ENCODE measurements at regions not wholly inside any gene's neighbourhood (a gene's known extent, or its start where the extent isn't known, plus 50 kb on each side); places are given as distances from the start of the nearest gene placed in this dataset.
"Not testable (repeated sequence)": the region's sequence is repeated elsewhere in the genome, so short reads cannot be mapped to it uniquely, and the experiment has no call there.

DNA sequence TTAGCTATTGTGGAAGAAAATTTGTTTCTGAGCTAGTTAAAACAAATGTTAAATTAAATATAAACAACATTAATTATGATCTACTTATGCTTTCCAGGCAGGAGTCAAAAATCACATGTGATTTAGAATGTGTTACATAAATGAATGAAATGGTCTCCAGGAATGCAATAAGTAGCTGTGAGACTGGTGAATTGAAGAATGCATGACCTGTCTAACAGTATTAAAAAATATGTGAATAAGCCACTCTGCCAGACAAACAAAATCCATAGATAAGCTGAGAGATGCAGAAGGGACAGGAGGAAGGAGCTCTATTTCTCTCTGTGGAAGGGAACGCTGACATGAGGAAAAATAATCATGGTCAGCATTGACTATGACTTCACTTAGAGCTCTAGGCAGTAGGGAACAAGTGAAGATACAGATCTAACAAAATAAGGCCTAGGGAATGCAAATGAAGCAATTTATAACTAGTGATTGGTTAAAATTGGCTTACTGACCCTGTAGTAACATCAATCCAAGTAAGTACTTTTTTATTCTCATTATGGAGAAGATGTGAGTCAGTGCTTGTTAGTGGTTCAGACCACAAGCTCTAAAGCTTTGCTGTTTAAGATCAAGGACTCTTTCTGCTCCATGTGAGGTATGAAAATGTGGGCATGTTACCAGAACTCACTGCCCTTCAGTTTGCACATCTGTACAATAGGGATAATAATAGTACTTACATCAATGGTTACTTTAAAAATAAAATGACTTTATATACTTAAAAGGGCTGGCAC lies 432.6 kb downstream of the MMUT start:
- no peak for TF ChIP-seq POLR2A (IDR thresholded peaks at IDR 0.05; ENCODE audit: low read depth, low read length)
- DNase-seq (ENCODE audit: insufficient read length, low spot score) (no peak), FAIRE-seq (no peak)

DNA sequence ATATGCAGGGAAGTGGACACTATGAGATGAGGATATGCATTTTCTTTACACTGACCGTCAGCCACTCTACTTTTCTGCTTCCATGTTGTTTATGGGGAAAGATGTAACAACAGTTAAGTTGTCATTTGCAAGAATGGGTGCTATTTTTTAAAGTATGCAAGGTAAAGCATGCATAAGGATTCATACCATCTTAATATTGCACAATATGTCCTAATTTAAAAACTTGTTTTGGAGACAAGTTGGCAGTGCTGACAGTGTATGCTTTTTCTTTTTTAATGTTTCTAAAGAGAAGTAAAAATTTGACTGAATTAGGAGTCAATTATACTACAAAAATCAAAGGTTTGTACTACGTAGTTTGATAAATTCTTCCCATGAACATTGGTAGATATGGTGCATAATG lies 435.4 kb downstream of the MMUT start:
- no peak for DNase-seq (ENCODE audit: insufficient read length, low spot score)
- peak; percentile 41 for FAIRE-seq
- TF ChIP-seq POLR2A (IDR thresholded peaks at IDR 0.05; ENCODE audit: low read depth, low read length), result no peak

DNA sequence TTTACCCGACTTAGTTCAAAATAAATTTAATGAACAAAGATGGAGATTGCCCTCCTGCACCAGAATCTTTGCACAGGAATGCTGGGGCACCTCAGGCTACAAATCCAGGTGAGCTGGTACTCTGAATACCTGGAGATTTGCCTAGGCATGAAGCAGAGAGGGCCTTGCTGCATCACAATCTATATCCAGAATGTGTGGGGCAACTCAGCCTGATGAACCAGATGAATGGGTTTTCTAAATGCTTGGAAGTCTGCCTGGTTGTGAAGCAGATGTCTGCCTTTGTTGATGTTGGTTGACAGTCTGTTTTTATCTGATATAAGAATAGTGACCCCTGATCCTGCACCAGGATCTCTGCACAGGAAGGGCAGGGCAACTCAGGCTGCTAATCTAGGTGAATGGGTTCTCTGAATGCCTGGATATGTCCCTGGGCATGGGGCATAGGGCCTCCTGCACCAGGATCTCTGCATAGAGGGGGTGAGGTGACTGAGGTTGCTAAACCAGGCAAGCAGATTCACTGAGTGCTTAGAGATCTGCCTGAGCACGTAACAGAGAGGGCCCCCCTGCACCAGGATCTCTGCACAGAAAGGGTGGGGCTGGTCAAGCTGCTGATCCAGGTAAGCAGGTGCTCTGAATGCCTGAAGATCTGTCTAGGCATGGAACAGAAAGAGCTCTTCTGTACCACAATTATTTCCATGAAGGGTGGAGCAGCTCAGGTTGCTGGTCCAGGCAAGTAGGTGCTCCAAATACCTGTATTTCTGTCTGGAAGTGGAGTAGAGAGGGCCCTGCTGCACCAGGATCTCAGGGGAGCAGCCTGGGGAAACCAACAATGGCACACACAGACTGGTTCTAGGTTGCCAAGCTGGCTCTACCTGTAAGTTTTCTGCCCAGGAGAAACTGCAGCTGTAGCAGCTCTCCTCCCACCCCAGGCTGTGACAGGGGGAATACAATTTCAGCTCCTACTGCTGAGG lies 437.5 kb downstream of the MMUT start:
- FAIRE-seq, result no peak
- no peak for TF ChIP-seq POLR2A (IDR thresholded peaks at IDR 0.05; ENCODE audit: low read depth, low read length)
- DNase-seq (ENCODE audit: insufficient read length, low spot score), result no peak

DNA sequence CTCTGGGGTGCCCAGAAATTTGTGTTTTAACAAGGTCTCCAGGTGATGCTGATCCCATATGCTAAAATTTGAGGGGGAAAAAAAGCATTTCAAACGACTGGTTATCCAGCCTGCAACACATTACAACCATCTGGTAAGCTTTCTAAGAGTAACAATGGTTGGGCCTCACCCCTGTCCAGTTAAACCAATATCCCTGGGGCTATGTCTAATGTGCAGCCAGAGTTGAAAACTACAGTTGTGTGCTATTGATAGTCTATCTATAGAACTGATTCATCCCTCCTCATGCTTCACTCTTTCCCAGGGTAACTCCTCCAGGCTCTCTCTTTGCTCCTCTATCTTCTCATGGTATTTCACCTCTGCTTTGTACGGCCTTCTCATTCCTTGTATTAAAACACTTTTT lies 458.3 kb downstream of the MMUT start:
- FAIRE-seq (no peak), DNase-seq (ENCODE audit: insufficient read length, low spot score) (no peak)
- TF ChIP-seq POLR2A (IDR thresholded peaks at IDR 0.05; ENCODE audit: low read depth, low read length), result no peak

DNA sequence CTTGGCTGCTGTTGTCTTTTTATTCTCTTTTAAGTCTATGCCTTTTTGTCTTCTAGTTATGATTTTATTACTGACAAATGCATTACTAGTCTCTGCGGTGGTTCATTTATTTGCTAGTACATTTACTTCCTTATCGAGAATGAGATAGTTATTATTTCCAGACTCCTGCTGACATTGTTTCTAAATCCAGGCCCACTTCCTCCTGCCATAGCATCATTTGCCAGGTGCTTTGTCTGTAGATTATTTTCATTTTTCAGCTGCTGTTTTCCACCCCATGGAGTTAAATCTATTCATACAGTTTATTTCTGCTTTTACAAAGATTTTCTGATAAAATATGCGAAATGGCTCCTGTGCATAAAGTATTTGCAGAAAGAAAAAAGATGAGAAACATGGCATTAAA lies 459.7 kb downstream of the MMUT start:
- no peak for DNase-seq (ENCODE audit: insufficient read length, low spot score)
- no peak for TF ChIP-seq POLR2A (IDR thresholded peaks at IDR 0.05; ENCODE audit: low read depth, low read length)
- FAIRE-seq, result no peak

DNA sequence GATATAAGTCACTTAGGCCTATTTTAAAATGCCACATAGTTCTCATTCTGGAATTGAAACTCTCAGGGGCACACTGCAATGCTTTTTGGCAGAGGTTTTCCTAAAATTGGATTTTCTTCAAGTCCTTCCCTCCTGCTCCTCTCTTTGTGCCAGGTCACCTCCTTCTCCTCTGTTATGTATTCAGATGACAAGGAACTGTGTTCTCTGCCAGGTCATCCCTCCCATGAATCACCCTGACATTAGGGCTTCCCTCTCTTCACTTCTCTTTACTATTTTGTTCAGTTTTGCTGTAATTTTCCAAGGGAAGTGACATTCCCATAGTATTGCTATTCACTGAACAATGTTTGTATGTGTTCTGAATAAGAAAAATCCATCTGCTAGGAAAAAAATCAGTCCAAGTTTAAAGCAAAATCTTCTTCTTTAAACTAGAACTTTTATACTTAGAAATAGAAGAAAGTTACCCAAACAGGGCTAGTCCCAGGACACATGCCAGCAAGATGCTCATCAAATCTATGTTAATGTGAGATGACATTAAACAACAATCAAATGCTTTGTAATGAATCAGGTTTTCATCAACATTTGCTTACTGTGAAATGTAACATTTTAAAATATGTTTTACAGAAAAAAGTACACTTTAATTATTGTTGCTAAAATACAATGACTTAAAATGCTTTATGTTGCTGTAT lies 461.1 kb downstream of the MMUT start:
- FAIRE-seq (peak; percentile 92), DNase-seq (ENCODE audit: insufficient read length, low spot score) (no peak)
- TF ChIP-seq POLR2A (IDR thresholded peaks at IDR 0.05; ENCODE audit: low read depth, low read length), result no peak

DNA sequence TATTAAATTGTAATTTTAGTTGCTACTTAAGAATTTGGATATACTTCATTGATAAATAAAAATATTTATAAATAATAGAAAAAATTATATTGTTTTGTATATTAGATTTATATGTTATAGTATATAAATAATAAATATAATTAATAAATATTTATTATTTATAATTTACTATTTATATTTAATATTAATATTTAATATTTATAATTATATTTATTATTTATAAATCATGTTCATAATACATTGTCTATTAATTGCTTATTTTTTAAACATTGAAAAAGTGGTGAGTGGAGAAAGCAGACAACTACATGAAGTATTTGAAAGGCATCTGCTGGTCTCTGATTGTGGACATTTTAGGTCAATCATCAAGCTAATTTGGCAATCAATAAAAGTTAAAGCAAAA lies 464.5 kb downstream of the MMUT start:
- TF ChIP-seq POLR2A (IDR thresholded peaks at IDR 0.05; ENCODE audit: low read depth, low read length), result no peak
- FAIRE-seq (no peak), DNase-seq (ENCODE audit: insufficient read length, low spot score) (no peak)

DNA sequence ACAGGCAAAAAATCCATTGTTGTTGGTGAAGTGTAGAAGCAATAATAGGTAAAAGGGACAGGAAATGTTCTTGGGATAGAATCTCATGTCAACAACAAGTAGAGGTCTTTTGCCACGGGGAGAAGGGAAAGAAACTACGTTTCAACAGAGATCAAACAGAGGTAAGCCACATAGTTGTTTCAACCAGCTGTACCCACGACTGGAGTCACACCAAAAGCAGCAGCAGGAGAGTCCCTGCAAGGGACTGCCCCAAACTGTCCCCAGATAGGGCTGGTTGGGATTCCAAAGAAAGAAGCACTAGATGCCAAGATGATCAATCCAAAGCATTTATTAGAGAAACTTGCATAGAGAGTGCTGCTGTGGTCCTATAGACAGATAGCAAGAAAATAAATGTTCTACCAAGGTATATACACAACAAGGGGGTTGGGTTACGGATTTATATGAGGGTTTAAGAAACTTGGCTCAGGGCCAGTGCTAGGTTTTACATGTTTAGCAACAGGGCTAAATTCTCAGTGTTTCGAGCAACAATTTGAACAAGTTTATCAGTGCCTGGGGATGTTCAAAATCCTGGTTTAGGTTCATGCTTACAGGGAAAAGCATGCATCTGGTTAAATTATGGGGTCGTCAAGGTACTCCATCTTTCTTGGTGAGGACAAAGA lies 466.5 kb downstream of the MMUT start:
- FAIRE-seq (no peak), DNase-seq (ENCODE audit: insufficient read length, low spot score) (no peak)
- TF ChIP-seq POLR2A (IDR thresholded peaks at IDR 0.05; ENCODE audit: low read depth, low read length), result no peak

DNA sequence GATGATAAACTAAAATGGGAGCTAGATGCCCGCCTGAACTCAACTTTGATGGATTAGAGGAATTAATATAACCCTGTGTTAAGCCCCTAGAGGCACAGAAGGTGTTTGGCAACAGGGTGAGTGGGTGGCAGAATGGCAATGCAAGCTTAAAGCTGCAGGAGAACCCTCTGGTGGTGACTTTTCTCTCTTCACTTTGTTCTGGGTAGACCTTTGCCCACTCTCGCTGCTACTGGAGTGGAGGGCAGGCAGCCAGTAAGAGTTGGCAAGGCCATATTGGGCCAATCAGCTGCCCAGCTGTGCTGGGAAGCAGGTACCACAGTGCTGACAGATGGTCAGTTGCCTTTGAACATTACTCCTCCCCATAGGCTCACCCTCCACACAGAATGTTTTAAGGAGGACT lies 468.2 kb downstream of the MMUT start:
- no peak for FAIRE-seq
- no peak for DNase-seq (ENCODE audit: insufficient read length, low spot score)
- TF ChIP-seq POLR2A (IDR thresholded peaks at IDR 0.05; ENCODE audit: low read depth, low read length), result no peak

DNA sequence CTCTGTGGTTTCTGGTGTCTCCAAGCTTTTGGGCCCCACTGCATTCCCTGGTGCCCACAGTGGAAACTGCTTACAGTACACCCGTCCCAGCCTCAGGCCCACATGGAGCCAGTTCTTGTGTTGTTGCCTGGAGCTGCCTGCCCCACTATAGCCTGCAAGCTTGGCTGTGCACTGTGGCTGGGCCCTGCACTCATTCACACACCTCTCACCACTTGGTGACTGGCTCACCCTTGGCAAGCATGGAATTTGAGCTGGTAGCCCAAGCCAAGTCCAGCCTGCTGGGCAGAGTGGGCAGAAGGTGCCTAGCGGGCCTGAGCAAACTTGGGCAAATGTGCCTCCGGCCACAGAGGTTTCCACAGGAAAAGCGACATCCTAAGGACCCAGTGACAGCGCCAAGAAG lies 472.3 kb downstream of the MMUT start:
- DNase-seq (ENCODE audit: insufficient read length, low spot score) (no peak), FAIRE-seq (no peak)
- TF ChIP-seq POLR2A (IDR thresholded peaks at IDR 0.05; ENCODE audit: low read depth, low read length), result no peak

DNA sequence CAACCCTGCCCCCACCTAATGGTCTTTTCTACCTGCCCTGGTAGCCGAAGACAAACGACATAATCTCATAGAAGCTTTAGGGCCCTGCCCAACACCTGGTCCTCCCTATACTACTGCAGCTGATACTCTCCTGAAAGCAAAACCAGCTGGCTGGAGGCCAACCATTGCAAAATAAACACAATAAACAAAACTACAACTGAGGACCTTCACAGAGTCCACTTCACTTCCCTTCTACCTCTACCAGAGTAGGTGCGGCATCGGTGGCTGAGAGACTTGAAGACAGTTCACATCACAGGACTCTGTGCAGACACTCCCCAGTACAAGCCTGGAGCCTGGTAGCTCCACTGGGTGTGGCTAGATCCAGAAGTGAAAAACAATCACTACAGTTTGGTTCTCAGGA lies 476.2 kb downstream of the MMUT start:
- no peak for TF ChIP-seq POLR2A (IDR thresholded peaks at IDR 0.05; ENCODE audit: low read depth, low read length)
- no peak for FAIRE-seq
- no peak for DNase-seq (ENCODE audit: insufficient read length, low spot score)

DNA sequence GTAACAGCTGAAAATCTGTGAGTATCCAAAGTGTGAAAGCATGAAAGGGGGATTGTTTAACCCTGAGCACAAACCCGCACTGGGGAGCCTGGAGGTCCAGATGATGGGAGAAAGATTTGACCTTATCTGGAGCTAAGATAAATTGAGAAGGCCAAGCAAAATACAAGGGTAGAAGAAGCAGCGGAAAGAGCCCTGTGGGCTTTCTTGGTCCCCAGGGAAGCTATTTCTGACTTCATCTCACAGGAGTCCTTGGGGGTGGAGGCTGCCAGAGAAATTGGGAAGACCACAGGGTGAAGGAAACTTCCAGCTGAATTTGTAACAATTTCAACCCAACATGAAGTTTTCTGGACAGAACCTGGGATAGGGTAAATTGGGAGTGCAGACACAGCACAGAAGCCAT lies 476.9 kb downstream of the MMUT start:
- FAIRE-seq, result no peak
- no peak for DNase-seq (ENCODE audit: insufficient read length, low spot score)
- TF ChIP-seq POLR2A (IDR thresholded peaks at IDR 0.05; ENCODE audit: low read depth, low read length), result no peak

DNA sequence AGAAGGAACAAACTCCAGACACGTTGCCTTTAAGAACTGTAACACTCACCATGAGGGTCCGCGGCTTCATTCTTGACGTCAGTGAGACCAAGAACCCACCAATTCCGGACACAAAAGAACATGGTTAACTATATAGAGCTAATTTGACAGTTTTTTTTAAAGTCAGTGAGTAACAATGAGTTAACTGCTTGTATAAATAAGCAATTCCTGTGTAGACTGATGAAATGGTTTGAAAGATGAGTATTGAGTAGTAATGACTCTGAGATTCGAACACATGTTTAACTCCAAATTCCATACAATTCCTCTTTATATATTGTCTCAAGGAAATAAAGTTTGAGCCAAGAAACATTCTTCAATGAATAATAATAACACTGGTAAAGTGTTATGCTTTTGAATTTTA lies 478.0 kb downstream of the MMUT start:
- DNase-seq (ENCODE audit: insufficient read length, low spot score) (no peak), FAIRE-seq (no peak)
- no peak for TF ChIP-seq POLR2A (IDR thresholded peaks at IDR 0.05; ENCODE audit: low read depth, low read length)

DNA sequence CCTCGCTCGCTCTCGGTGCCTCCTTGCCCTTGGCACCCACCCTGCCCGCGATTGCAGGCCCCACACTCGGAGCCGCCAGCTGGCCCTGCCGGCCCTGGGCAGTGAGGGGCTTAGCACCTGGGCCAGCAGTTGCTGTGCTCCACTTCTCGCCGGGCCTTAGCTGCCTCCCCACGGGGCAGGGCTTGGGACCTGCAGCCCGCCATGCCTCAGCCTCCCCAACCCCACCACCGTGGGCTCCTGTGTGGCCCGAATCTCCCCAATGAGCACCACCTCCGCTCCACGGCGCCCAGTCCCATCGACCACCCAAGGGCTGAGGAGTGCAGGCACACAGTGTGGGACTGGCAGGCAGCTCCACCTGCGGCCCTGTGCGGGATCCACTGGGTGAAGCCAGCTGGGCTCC lies 479.1 kb downstream of the MMUT start:
- not testable (repeated sequence) for FAIRE-seq; DNase-seq (ENCODE audit: insufficient read length, low spot score)
